ENCODE measurements at regions not wholly inside any gene's neighbourhood (a gene's known extent, or its start where the extent isn't known, plus 50 kb on each side); places are given as distances from the start of the nearest gene placed in this dataset.

- in situ Hi-C loops (cut with MboI; ENCODE audit: low sequenced_read_pairs, unreplicated experiment), result no loop called here
- no peak for TF ChIP-seq CTCF (IDR thresholded peaks at IDR 0.05; ENCODE audit: borderline replicate concordance, control extremely low read depth, extremely low read depth, insufficient read depth, missing control alignments)
- no peak for DNase-seq (ENCODE audit: low spot score)
Measured at GRCh38 chr18:45498287-45498658, 117.0 kb upstream of the SLC14A2 start.

GRCh38 chr18:45503990-45504389, 111.3 kb upstream of the SLC14A2 start:
- in situ Hi-C loops (cut with MboI; ENCODE audit: low sequenced_read_pairs, unreplicated experiment), result no loop called here
- DNase-seq (ENCODE audit: low spot score), result no peak
- TF ChIP-seq CTCF (IDR thresholded peaks at IDR 0.05; ENCODE audit: borderline replicate concordance, control extremely low read depth, extremely low read depth, insufficient read depth, missing control alignments), result no peak

GRCh38 chr18:45505497-45506206, 109.6 kb upstream of the SLC14A2 start:
- in situ Hi-C loops (cut with MboI; ENCODE audit: low sequenced_read_pairs, unreplicated experiment), result no loop called here
- TF ChIP-seq CTCF (IDR thresholded peaks at IDR 0.05; ENCODE audit: borderline replicate concordance, control extremely low read depth, extremely low read depth, insufficient read depth, missing control alignments), result no peak

GRCh38 chr18:45506951-45507350, 108.3 kb upstream of the SLC14A2 start:
- no peak for TF ChIP-seq CTCF (IDR thresholded peaks at IDR 0.05; ENCODE audit: borderline replicate concordance, control extremely low read depth, extremely low read depth, insufficient read depth, missing control alignments)
- in situ Hi-C loops (cut with MboI; ENCODE audit: low sequenced_read_pairs, unreplicated experiment), result no loop called here
- no peak for DNase-seq (ENCODE audit: low spot score)

More at GRCh38 chr18:45505497-45506206, 109.6 kb upstream of the SLC14A2 start:
- no peak for DNase-seq (ENCODE audit: low spot score)

- no peak for DNase-seq (ENCODE audit: low spot score)
- in situ Hi-C loops (cut with MboI; ENCODE audit: low sequenced_read_pairs, unreplicated experiment), result no loop called here
- no peak for TF ChIP-seq CTCF (IDR thresholded peaks at IDR 0.05; ENCODE audit: borderline replicate concordance, control extremely low read depth, extremely low read depth, insufficient read depth, missing control alignments)
Measured at GRCh38 chr18:45509535-45509934, 105.7 kb upstream of the SLC14A2 start.

- in situ Hi-C loops (cut with MboI; ENCODE audit: low sequenced_read_pairs, unreplicated experiment), result no loop called here
- no peak for TF ChIP-seq CTCF (IDR thresholded peaks at IDR 0.05; ENCODE audit: borderline replicate concordance, control extremely low read depth, extremely low read depth, insufficient read depth, missing control alignments)
Measured at GRCh38 chr18:45510656-45511055, 104.6 kb upstream of the SLC14A2 start.

More at GRCh38 chr18:45510656-45511055, 104.6 kb upstream of the SLC14A2 start:
- no peak for DNase-seq (ENCODE audit: low spot score)
